Activated effector memory CD4-positive, alpha-beta T cell treated with anti-CD3 and anti-CD28 coated beads, Interleukin-2, amount 50 U/mL, for 16 hours (primary cell): ENCODE measurements at regions not wholly inside any gene's neighbourhood (a gene's known extent, or its start where the extent isn't known, plus 50 kb on each side); places are given as distances from the start of the nearest gene placed in this dataset.
"Not testable (repeated sequence)": the region's sequence is repeated elsewhere in the genome, so short reads cannot be mapped to it uniquely, and the experiment has no call there.

Experiments used
- DNase-seq: peaks from one replicate; pipeline ENCODE4 v3.0.0-alpha.2; 2020

- DNase-seq, result no peak
Observed at GRCh38 chr2:193219413-193219812, 1024.7 kb upstream of the TMEFF2 start.

- no peak for DNase-seq
Observed at GRCh38 chr2:193201583-193201982, 1006.9 kb upstream of the TMEFF2 start.

- no peak for DNase-seq
Observed at GRCh38 chr2:193199322-193199721, 1004.6 kb upstream of the TMEFF2 start.

GRCh38 chr2:193187816-193188215, 993.1 kb upstream of the TMEFF2 start:
- no peak for DNase-seq

- not testable (repeated sequence) for DNase-seq
Observed at GRCh38 chr2:193170981-193171380, 976.2 kb upstream of the TMEFF2 start.

- no peak for DNase-seq
Observed at GRCh38 chr2:193156480-193156879, 961.7 kb upstream of the TMEFF2 start.

GRCh38 chr2:193154076-193154475, 959.3 kb upstream of the TMEFF2 start:
- no peak for DNase-seq

GRCh38 chr2:193153576-193153975, 958.8 kb upstream of the TMEFF2 start:
- no peak for DNase-seq

GRCh38 chr2:193142467-193142866, 947.7 kb upstream of the TMEFF2 start:
- DNase-seq, result not testable (repeated sequence)

- no peak for DNase-seq
Observed at GRCh38 chr2:193141998-193142397, 947.3 kb upstream of the TMEFF2 start.

GRCh38 chr2:193140895-193141294, 946.2 kb upstream of the TMEFF2 start:
- DNase-seq, result not testable (repeated sequence)

- DNase-seq, result no peak
Observed at GRCh38 chr2:193124815-193125214, 930.1 kb upstream of the TMEFF2 start.

- DNase-seq, result no peak
Observed at GRCh38 chr2:193114827-193115226, 920.1 kb upstream of the TMEFF2 start.

- no peak for DNase-seq
Observed at GRCh38 chr2:193112986-193113385, 918.3 kb upstream of the TMEFF2 start.

- no peak for DNase-seq
Observed at GRCh38 chr2:193103064-193103463, 908.3 kb upstream of the TMEFF2 start.

GRCh38 chr2:193101591-193101990, 906.9 kb upstream of the TMEFF2 start:
- no peak for DNase-seq

GRCh38 chr2:193088026-193088425, 893.3 kb upstream of the TMEFF2 start:
- no peak for DNase-seq

GRCh38 chr2:193076995-193077394, 882.3 kb upstream of the TMEFF2 start:
- no peak for DNase-seq

- DNase-seq, result no peak
Observed at GRCh38 chr2:193074933-193075332, 880.2 kb upstream of the TMEFF2 start.

GRCh38 chr2:193072647-193073046, 877.9 kb upstream of the TMEFF2 start:
- no peak for DNase-seq

GRCh38 chr2:193025556-193025955, 830.8 kb upstream of the TMEFF2 start:
- not testable (repeated sequence) for DNase-seq

GRCh38 chr2:193024791-193025190, 830.1 kb upstream of the TMEFF2 start:
- no peak for DNase-seq

- DNase-seq, result no peak
Observed at GRCh38 chr2:193011870-193012269, 817.1 kb upstream of the TMEFF2 start.

- no peak for DNase-seq
Observed at GRCh38 chr2:192993059-192993458, 798.3 kb upstream of the TMEFF2 start.

GRCh38 chr2:192983173-192983572, 788.4 kb upstream of the TMEFF2 start:
- DNase-seq, result no peak

- DNase-seq, result no peak
Observed at GRCh38 chr2:192978395-192978794, 783.7 kb upstream of the TMEFF2 start.
